HFF-Myc (cell line): ENCODE measurements at regions not wholly inside any gene's neighbourhood (a gene's known extent, or its start where the extent isn't known, plus 50 kb on each side); places are given as distances from the start of the nearest gene placed in this dataset.

Experiments
- DNase-seq: peaks from one replicate; pipeline ENCODE4 v3.0.0-alpha.2; 2011; ENCODE audit warnings: low read depth; ENCODE audit errors: extremely low read depth
- H3K4me3 ChIP-seq: replicated peaks from 2 replicates; pipeline ENCODE4 v1.5.1; 2011; ENCODE audit warnings: low read depth, mild to moderate bottlenecking, control low read depth, low read length
- TF ChIP-seq, protein P1 (sequence below): IDR thresholded peaks from 2 replicates; pipeline ENCODE4 v1.5.1; 2012; ENCODE audit warnings: mild to moderate bottlenecking, low read depth, low read length, control low read depth; ENCODE audit errors: missing control alignments

- TF ChIP-seq, protein P1, sequence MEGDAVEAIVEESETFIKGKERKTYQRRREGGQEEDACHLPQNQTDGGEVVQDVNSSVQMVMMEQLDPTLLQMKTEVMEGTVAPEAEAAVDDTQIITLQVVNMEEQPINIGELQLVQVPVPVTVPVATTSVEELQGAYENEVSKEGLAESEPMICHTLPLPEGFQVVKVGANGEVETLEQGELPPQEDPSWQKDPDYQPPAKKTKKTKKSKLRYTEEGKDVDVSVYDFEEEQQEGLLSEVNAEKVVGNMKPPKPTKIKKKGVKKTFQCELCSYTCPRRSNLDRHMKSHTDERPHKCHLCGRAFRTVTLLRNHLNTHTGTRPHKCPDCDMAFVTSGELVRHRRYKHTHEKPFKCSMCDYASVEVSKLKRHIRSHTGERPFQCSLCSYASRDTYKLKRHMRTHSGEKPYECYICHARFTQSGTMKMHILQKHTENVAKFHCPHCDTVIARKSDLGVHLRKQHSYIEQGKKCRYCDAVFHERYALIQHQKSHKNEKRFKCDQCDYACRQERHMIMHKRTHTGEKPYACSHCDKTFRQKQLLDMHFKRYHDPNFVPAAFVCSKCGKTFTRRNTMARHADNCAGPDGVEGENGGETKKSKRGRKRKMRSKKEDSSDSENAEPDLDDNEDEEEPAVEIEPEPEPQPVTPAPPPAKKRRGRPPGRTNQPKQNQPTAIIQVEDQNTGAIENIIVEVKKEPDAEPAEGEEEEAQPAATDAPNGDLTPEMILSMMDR, result no peak
- DNase-seq, result no peak
- no peak overlapping the region for H3K4me3 ChIP-seq
Observed at GRCh38 chr21:20527731-20528460, 470.3 kb upstream of the NCAM2 start.

GRCh38 chr21:20537130-20537529, 461.1 kb upstream of the NCAM2 start:
- DNase-seq, result no peak
- TF ChIP-seq, protein P1, result no peak
- H3K4me3 ChIP-seq, result no peak overlapping the region

GRCh38 chr21:20538039-20538658, 460.1 kb upstream of the NCAM2 start:
- TF ChIP-seq, protein P1, result no peak
- H3K4me3 ChIP-seq, result no peak overlapping the region
- DNase-seq, result no peak

- no peak for DNase-seq
- TF ChIP-seq, protein P1, result no peak
- H3K4me3 ChIP-seq, result no peak overlapping the region
Observed at GRCh38 chr21:20545454-20545853, 452.8 kb upstream of the NCAM2 start.

- no peak for DNase-seq
- TF ChIP-seq, protein P1, result no peak
- no peak overlapping the region for H3K4me3 ChIP-seq
Observed at GRCh38 chr21:20551939-20552338, 446.3 kb upstream of the NCAM2 start.

DNA sequence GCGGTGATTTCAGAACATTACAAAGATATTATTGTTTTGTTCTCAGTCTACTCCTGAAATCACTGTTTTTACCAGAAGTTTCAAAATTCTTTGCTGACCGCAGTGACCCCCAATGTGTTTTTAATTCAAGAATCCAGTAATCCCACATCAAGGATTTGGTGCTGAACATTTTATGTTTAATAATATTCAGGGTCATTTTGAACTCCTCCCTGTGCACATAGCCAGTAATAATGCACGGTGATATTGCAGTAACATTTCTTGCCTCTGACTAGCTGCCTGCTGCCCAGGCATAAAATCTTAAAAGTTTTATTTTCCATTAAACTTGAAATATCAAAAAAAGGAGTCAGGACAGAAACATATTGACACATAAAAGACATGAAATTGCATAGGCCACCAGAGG, 443.4 kb upstream of the NCAM2 start:
- H3K4me3 ChIP-seq, result no peak overlapping the region
- TF ChIP-seq, protein P1, result no peak
- DNase-seq, result no peak
